NCI-H2171 (cell line): ENCODE measurements at regions not wholly inside any gene's neighbourhood (a gene's known extent, or its start where the extent isn't known, plus 50 kb on each side); places are given as distances from the start of the nearest gene placed in this dataset.

Experiments used
- DNase-seq: peaks from one replicate; lab custom pipeline; 2025; lab: John Stamatoyannopoulos, UW

DNA sequence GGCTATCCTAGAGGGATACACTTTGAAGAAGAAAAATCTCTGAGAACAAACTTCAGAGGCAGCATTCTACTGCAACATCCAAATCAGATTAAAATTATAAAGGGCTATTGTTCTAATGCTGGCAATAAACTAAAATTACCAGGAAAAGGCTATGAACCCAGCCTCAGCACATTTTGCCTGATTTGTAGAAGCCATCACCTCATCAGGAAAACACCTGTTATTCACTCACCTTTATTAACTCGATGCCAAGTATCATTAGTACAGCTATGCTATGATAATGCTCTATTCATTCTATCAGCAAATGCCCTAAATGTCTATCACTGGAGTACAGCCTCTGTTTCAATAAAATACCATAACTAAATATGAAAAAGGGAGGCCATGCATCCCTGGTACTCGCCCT, 510.2 kb downstream of the RASEF start:
- DNase-seq: no peak

DNA sequence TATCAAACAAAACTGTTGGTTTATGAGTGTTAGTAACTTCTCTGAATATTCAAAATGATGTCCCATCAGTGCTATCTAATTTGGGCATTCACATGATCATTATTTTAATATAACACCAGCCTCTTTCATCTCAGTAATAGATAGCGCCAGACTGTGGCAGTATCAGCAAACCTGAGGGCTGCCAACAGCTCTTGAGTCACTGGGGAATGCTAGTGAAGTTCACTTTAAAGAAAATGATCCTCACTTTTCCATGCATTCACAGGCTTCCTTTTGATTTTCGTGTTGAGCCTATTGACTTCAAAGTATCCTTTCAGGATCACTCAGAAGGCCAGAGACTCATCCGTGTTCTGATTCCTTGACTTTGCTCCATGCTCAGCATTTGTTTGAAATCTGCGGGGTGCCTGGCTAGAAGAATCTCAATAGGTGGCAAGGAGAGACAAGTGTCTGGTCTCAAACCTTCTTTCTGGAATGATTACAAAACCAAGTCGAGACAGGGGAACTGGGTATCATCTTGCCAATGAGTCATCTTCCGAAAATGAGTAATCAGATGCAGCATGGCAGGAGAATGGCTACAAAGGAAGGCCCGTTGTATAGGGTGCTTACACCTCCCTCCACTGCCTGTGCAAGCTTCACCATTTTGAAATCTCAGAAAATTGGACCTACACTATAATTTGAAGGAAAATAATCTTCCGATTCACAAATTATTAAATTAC, 509.1 kb downstream of the RASEF start:
- DNase-seq: no peak

DNA sequence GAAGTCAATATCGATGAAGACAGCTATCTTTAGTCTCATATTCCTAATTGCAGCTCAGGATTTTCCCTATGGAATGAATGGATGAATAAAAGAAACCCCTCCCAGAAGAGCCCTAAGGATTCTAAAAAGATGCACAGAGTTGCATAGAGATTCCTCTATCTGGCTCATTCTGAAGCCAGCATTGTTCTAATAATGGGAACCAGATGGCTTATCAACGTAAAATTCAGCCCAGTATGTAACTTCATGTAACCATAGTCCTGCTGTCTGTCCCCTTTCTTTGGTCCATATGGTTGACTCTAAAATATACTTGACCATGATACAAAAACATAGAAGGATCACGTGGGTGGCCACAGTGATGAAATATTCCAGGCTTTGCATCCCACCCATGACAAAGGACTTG, 508.6 kb downstream of the RASEF start:
- no peak for DNase-seq

DNA sequence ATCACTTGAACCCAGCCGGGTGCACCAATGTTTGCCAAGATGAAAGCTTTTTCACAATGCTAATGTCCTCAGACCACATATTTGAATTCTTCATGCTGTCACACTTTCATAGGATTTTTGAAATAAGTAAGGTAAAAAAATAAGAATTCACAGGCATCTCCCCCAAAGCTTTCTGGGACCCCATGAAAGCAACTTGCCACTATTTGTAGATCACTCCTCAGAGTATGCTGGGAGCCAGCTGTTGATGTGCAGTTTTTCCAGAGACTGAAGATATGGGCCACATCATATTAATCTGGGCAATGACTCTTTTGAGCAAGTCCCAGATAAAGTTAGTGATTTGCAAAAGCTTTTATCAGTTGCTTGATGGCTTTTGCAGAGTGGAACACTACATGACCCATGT, 507.9 kb downstream of the RASEF start:
- DNase-seq: no peak

DNA sequence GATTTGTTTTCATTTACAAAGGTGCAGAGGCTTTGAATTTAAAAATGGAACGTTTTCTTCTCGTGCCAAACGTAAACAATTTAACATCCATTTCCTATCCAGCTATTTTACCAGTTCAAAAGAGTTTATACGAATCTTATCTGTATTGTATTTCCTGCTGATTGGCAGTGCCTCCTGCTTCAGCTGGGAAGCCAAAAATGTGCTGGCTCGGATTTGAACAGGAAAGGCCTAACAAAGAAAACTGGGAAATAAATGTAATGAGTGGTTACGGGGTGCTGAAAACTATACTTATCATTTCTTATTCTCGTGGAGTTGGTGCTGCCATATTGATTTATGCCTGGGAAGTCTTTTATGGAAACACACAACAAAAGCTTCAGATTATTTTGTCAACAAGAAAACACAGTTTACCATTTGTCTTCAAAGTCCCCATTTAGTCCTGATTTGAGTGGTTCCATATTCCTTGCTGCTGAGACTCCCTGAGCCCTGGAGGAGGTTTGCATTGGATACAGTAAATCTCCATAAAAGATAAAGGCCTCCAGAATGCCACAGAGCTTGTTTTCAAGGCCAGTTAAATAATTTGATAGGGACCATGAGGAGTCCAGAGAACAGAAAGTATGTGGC, 507.4 kb downstream of the RASEF start:
- no peak for DNase-seq

DNA sequence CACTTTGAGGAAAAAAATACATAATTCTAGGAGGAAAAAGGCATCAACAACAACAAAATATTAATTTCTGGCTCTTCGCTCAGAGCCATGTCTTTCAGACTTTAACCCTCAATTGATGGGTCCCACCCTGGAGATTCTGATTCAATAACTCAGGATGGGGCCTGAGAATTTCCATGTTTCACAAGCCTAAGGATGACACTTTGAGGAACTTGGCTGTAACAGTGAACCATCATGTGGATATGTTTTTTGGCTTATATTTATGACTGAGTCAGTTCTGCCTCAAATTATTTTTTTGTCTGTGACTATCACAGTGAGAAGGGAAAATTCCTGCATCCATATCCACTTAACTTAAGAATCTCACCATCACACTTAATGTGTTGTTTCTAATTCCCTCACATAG, 504.6 kb downstream of the RASEF start:
- DNase-seq: no peak

DNA sequence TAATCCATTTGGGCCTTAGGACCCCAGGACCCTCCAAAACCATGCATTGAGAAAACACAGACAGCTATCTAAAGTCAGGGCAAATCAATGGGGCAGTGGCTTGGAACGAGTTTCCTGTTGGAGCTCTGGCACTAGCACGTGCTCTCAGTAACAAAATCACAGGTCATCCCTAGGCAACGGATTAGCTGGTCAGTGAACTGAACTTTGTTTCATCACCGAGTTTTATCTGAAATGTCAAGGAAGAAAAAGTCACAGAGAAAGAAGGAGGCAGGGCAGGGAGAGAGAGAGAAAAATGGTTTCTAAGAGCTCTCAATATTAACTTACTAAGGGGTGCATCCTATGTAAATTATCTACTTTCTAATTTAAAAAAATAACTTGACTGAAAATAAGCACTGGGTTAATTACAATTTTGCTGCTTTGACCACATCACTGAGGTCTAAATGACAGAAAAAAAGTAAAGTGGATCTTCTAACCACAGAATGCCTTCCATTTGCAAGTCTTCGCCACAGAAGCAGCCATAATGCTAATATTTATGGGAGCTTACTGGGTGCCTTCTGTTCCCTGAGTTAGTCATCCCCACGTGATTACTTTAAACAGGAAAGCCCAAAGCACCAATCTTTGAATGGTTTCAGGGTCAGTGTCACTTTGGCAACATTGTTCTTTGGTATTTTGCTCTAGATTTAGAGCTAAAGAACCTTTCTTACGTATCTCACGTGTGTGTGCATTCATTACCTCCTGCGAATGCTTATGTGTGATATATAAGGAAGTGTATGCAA, 503.9 kb downstream of the RASEF start:
- no peak for DNase-seq

DNA sequence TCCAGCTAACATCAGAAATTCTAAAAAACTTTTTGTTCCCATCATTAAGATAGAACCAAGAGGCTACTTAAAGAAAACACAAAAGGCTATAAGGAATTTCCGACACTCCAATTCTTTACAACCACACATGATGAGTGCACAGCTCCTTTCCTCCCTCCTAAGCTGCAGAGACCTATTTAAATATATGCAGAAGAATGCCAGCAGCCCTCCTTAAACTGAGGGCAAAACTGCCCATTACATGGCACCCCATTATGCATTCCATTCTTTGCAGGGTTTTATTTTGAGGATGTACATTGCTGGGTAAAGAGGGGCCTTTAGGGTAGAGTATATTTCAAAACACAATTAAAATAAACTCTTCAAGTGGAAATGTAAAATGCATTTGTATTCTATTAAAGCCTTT, 502.9 kb downstream of the RASEF start:
- DNase-seq: no peak

DNA sequence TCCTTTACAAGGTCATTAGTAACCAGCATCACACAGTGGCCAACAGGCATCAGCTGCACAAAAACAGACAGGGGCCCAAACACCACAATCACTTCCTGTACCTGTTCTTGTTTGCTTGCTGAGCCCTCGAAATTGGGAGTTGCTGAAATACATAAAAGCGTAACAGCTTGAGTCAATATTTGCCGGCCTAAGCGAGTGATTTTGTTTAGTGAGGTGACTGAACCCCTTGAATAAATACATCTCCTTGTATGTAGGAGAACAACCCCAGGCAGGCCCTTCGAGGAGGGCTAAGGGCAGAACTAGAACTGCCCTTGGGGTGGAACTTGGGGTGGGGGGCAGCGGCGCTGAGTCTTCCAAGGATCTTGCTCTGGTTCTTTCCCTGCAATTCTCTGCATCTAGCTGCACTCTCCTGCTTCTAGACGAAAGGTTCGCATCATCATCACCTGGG, 502.5 kb downstream of the RASEF start:
- no peak for DNase-seq

DNA sequence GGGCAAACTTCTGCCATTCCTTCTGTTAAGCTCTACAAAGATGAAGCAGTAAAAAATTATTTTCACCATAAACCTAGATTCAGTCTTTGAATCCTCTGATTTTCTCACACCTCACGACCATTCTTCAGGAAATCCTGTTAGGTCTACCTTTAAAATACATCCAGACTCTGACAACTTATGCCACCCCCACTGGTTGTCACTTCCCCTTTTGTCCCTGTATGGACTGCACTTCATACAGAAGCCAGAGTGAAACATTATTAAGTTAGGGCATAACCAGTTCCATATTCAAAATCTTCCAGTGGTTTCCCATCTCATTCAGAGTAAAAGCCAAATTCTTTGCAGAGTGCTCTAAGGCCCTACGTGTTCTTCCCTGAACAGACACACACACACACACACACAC, 499.8 kb downstream of the RASEF start:
- no peak for DNase-seq

DNA sequence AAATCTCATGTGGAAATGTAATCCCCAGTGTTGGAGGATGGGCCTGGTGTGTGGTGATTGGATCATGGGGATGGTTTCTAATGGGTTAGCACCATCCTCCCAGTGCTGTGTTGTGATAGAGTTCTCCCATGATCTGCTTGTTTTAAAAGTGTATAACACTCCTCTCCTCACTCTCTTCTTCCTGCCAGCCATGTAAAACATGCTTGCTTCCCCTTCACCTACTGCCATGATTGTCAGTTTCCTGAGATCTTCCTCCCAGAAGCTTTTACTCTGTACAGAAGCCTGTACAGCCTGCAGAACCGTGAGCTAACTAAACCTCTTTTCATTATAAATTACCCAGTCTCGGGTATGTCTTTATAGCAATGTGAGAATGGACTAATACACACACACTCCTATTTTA, 499.1 kb downstream of the RASEF start:
- no peak for DNase-seq

DNA sequence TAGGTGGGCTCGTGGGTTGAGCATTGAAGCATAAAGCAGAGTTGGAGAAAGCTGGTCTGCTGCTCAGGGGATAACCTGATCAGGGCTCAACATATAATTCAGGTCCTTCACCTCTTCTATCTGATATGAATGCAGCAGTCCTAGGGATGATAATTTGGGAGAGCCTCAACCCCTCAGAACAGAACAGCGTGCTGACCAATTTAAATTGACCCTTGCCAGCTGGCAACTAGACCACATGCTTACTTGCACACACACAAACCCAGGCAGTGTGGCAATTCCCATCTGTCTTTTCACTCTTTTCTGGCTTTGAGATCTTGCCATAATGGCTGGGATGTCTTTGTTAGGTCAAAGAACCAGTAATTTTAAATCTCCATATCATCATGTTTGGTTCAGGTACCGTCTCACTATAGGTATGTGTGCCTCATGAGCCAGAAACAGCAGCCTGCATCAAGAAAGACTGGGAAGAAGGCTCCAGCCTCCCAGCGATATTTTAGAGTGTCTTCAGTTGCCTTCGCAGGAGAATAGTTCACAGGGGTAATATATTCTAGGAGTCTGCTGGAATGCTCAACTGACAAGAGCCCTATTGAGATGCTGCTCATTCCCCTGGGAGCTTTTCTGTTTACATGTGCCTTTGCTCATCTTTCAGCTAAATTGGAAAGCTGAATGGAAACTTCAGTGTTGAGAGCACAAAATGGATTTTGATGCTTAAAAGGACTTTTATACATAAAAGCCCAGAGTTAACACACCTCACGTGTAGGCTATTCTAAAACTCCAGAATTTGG, 497.6 kb downstream of the RASEF start:
- no peak for DNase-seq

DNA sequence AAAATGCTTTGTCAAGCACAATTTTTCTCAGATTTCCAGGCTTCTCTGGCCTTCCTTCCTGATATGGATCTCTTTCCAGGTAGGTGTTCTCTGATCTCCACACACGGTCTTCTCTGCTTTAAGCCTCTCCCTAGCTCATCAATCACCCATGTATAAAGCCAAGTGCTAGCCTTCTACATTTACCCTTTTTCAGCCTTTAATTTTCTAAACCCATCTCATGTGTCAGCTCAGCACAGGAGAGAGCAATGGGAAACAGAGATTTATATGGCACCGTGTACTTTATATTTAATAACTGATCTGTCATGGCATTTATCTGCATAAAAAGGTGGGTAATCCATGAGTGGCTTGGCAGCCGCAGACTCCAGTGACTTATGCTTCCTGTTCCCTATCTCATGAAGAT, 495.0 kb downstream of the RASEF start:
- DNase-seq: no peak

DNA sequence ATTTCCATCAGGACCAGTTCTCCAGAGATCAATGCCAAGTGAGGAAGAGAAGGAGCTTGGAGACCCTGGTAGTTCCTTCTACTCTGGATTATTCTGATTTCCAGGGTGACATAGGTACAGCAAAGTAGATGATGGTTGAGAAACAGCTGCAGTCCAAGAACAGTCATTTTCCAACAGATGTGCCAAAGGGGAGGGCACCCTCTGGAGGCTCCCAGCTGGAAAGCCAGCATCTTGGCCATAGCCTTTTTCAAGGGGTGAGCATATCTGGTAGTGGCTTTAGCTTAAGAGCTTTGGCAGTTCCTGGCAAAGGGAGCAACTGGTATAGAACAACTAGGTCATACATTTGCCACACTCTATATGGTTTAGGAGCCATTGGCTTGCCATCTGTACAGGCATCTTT, 492.7 kb downstream of the RASEF start:
- DNase-seq: no peak

DNA sequence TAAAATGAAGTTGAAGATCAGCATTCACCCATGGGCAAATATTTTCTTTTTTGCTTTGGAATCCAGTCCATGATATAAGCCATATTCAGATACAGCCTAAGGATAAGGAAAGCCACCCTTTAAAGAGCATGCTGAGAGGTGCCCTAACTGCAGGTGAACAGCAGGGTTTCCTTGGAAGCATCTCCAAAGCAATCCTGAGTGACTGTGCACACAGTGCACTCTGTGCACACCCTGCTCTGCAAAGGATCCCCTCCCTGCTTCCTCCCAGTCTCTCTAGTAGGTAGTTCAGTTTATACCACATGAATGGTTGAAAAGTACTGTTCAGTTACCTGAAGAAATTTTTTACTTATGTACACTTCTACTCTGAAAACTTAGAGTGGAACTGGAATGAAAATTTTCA, 491.4 kb downstream of the RASEF start:
- no peak for DNase-seq

DNA sequence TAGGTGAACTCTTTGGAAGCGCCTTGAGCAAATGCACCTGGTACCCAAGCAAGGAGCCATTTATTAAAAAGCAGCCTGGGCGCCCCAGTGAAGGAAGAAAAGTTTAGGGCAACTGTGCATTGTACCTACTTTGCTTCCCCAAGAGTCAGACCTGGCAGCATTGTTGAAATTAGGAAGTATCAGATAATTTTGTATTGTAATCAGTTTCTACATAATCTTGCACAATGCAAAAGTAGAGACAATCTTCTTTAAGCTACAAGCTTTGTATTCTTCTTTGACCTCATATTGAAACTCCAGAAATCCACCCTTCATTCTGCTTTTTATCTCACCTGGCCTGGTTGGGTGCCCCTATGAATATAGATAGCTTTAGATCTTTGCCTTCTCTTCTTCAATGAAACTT, 490.8 kb downstream of the RASEF start:
- no peak for DNase-seq

DNA sequence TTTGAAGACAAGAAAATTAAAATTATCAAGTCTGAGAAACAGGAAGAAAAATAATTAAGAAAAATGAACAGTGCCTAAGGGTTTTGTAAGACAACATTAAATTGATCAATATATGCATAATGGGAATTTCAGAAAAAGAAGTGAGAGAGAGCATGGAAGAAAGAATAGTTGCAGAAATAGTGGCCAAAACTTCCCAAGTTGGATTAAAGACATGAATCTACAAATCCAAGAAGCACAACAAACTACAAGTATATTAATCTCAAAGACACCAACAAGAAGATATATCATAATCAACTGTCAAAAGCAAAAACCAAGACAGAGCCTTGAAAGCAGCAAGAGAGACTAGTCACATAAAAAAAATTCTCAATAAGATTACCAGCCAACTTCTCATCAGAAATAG, 488.0 kb downstream of the RASEF start:
- no peak for DNase-seq

DNA sequence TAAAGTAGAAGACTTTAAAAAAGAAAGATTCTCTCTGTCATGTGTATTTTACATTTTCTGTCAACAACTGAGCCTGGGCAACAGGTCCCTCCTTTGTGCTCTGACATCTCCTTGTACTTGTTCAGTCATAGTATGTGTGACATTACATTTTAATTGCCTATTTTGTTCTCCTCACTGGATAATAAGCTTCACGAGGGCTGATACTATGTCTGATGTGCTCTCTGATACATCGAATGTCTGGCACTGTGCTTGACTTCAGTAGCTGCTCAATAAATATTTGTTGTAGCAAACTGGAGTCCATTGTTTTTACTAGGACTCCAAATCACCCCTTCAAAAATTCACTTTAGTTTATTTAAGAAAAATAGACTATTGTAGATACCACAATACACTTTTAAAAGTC, 482.0 kb downstream of the RASEF start:
- no peak for DNase-seq

DNA sequence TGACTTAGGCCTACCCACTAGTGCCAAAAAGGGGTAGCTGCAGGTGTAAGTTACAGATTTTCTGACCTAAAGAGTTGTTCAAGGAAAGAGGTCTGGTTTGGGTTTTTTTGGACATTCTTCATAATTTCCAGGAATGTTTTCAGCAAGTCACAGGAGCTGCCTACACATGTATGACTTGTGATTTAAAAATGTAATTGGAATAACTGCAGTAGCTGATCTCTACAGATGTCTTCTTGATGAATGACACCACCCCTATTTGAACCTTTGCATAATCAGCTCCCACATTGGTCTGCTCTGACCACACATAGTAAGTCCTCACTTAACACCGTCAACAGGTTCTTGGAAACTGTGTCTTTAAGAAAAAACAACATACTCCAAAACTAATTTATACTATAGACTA, 481.4 kb downstream of the RASEF start:
- no peak for DNase-seq

DNA sequence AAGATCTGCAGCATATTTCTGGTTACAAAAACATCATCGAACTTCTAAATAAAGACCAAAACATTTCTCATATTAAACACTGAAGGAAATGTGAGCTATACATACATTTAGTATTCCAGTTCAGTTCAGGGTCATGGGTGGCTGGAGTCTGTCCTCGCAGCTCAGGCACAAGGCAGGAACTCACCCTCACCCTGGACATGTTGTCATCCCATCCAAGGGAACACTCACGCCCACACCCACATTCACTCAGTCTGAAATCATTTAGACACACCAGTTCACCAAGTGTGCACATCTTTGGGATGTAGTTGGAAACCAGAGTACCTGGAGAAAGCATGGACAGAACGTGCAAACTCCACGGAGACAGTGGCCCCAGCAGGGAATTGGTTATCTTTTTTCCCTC, 481.0 kb downstream of the RASEF start:
- no peak for DNase-seq

DNA sequence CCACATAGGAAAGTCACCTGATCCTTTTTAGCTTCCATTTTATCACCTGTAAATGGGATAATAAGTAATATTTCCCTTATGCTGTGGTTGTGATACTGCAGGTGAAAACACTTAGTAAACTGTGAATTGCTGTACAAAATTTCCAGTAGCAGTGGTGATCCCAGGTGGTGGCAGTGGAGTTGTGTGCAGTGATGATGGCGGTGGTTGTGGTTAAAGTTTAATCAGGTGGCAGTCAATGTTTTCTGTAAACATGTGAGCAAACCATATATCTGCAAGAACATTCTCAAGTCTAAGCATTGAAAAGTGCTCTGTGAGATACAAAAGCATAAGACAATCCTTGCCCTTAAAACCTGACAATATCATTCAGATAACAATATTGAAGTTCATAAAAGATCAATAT, 480.2 kb downstream of the RASEF start:
- DNase-seq: no peak

DNA sequence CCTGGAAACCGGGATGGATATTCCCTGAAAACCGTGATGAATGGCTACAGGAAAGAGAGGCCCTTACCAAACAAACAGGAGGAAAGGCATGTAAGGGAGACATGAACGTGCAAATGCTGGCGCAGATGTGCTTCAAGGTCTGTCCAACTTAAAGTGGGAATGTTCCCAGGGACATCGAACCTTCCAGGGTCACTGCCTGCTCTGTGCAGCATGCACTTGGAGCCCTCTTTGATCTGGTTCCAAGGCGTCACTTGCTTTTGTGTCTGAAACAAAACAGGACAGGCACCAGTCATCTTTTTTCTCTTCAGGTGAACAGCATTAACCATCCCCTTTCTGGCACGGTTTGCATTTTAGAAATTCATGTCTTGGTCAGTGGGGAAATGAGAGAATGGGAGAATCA, 479.4 kb downstream of the RASEF start:
- DNase-seq: no peak
